ENCODE measurements at regions not wholly inside any gene's neighbourhood (a gene's known extent, or its start where the extent isn't known, plus 50 kb on each side); places are given as distances from the start of the nearest gene placed in this dataset.

DNA sequence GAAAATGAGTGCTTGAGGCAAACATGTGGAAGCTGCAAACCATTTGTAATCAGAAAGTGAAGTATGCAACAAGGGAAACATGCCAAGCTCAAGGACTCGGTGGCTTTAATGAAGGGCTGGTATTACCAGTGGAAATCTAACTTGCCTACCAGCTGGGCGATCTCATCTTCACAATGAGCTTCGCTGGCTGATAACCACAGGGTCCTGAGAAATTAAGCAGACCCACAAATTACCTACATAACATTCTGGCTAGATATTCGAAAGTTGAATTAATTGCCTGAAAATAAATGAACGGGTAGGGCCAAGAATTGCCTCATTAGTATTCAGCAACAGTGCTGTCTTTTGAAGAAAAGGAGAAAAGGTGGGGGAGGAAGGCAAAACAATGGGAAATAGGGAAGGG, 439.4 kb downstream of the PDZRN4 start:
- no peak for TF ChIP-seq EZH2 (IDR thresholded peaks at IDR 0.05; ENCODE audit: low read length, unreplicated experiment)
- TF ChIP-seq, protein P1, sequence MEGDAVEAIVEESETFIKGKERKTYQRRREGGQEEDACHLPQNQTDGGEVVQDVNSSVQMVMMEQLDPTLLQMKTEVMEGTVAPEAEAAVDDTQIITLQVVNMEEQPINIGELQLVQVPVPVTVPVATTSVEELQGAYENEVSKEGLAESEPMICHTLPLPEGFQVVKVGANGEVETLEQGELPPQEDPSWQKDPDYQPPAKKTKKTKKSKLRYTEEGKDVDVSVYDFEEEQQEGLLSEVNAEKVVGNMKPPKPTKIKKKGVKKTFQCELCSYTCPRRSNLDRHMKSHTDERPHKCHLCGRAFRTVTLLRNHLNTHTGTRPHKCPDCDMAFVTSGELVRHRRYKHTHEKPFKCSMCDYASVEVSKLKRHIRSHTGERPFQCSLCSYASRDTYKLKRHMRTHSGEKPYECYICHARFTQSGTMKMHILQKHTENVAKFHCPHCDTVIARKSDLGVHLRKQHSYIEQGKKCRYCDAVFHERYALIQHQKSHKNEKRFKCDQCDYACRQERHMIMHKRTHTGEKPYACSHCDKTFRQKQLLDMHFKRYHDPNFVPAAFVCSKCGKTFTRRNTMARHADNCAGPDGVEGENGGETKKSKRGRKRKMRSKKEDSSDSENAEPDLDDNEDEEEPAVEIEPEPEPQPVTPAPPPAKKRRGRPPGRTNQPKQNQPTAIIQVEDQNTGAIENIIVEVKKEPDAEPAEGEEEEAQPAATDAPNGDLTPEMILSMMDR (conservative IDR thresholded peaks at IDR 0.05; ENCODE audit: low read depth, low read length): no peak
- TF ChIP-seq EZH2phosphoT487 (IDR thresholded peaks at IDR 0.05; ENCODE audit: borderline replicate concordance, low read length): no peak

Measured in PC-3 (cell line).